Body of pancreas (tissue), 4 donors: ENCODE measurements at regions not wholly inside any gene's neighbourhood (a gene's known extent, or its start where the extent isn't known, plus 50 kb on each side); places are given as distances from the start of the nearest gene placed in this dataset.

Source experiments
- ATAC-seq: fragments of 150-250 bp; one replicate; pipeline ENCODE4 v1.9.1; 2016
- DNase-seq, 4 donors: peaks; one replicate each; pipeline ENCODE4 v3.0.0-alpha.2; 2019
- H3K27ac ChIP-seq, 4 donors: fragments of 200-600 bp; sonication (generic); 1 replicate in 3 of 4; 2 replicates in 1 of 4; pipeline versions ENCODE4 v1.5.1 to v1.6.1; 2016 to 2019; ENCODE audit warnings: mild to moderate bottlenecking in 1 of 4, mixed read lengths in 1 of 4, moderate library complexity in 1 of 4
- H3K27me3 ChIP-seq, 2 donors: fragments of 200-600 bp; sonication (generic); one replicate each; pipeline ENCODE4 v1.6.0; 2016; ENCODE audit warnings: mild to moderate bottlenecking in 1 of 2
- H3K36me3 ChIP-seq, 2 donors: fragments of 200-600 bp; sonication (generic); replicated peaks in 1 of 2; 2 replicates each; pipeline ENCODE4 v1.5.1; 2016; ENCODE audit warnings: low read depth in 2 of 2; ENCODE audit not compliant: insufficient read depth in 1 of 2
- H3K4me1 ChIP-seq: fragments of 200-600 bp; sonication (generic); one replicate; pipeline ENCODE4 v1.6.0; 2016
- H3K4me3 ChIP-seq, 2 donors: fragments of 200-600 bp; sonication (generic); 1 replicate in 1 of 2; 2 replicates in 1 of 2; pipeline ENCODE4 v1.5.1; 2016 to 2019
- H3K9me3 ChIP-seq, 3 donors: fragments of 200-600 bp; sonication (generic); 1 replicate in 2 of 3; 2 replicates in 1 of 3; pipeline ENCODE4 v1.5.1; 2016
- CTCF ChIP-seq, 7 experiments: fragments of 450-650 bp in 4 of 7; fragments of 200-600 bp in 3 of 7; sonication (generic) in 3 of 7; IDR thresholded peaks; one replicate each; pipeline ENCODE4 v1.5.1; 2016 to 2019; ENCODE audit warnings: antibody characterized with exemption in 7 of 7
- POLR2A ChIP-seq, 3 donors: fragments of 450-650 bp; IDR thresholded peaks; one replicate each; pipeline ENCODE4 v1.6.1; 2016; ENCODE audit warnings: antibody characterized with exemption in 3 of 3, mild to moderate bottlenecking in 2 of 3
- WGBS, 2 donors: methylation state at CpG; one replicate each; pipeline ENCODE4 v1.1.5; 2017; 5-methylcytosine and 5-hydroxymethylcytosine counted together
- intact Hi-C: fragments of 100-400 bp; cut with DNase I; formaldehyde crosslinking; loops from one replicate; pipeline ENCODE4 v1.15.1; 2023

GRCh38 chr1:20405893-20406604 lies 80.0 kb downstream of the CAMK2N1 start:
- WGBS, 2 donors: 9 to 27% methylated on average over 7 to 11 of the region's 11 CpGs
- TF ChIP-seq CTCF (IDR thresholded peaks at IDR 0.05) (no peak), POLR2A (IDR thresholded peaks at IDR 0.05) (no peak)
- no peaks in the 10 kb centered on the region for H3K27me3 ChIP-seq
- DNase-seq (peak in 1 of 4 donors; percentile 9), ATAC-seq (no peak)
- intact Hi-C loops: no loop called here
- no peak overlapping the region for H3K27ac ChIP-seq
- H3K9me3 ChIP-seq: no peaks in the 10 kb centered on the region
- H3K4me3 ChIP-seq: no peak overlapping the region
- H3K4me1 ChIP-seq: no peaks in the 10 kb centered on the region
- H3K36me3 ChIP-seq: no peaks in the 10 kb centered on the region

- H3K27ac ChIP-seq: no peak overlapping the region
- no peak for TF ChIP-seq CTCF (IDR thresholded peaks at IDR 0.05)
- intact Hi-C loops: no loop called here
- WGBS, 2 donors: 57 to 58% methylated on average over 13 of the region's 13 CpGs
- H3K4me1 ChIP-seq: no peaks in the 10 kb centered on the region
- no peaks in the 10 kb centered on the region for H3K36me3 ChIP-seq
- no peaks in the 10 kb centered on the region for H3K9me3 ChIP-seq
- DNase-seq (no peak), ATAC-seq (no peak)
- no peak overlapping the region for H3K4me3 ChIP-seq
- no peaks in the 10 kb centered on the region for H3K27me3 ChIP-seq
Observed at GRCh38 chr1:20405051-20405754, 80.8 kb downstream of the CAMK2N1 start.
